B cell (primary cell): ENCODE measurements at regions not wholly inside any gene's neighbourhood (a gene's known extent, or its start where the extent isn't known, plus 50 kb on each side); places are given as distances from the start of the nearest gene placed in this dataset.

ENCODE experiments used
- ATAC-seq: fragments of 200-7000 bp; cut with Tn5 transposase; one replicate; pipeline ENCODE4 v1.10.0; 2021; ENCODE audit warnings: low read depth, mild to moderate bottlenecking, moderate number of reproducible peaks, moderate library complexity
- CTCF ChIA-PET: fragments of 350-600 bp; sonication (Branson Sonifier 250); formaldehyde crosslinking; loops from one replicate; lab custom pipeline; 2021; ENCODE audit warnings: antibody characterized with exemption, inconsistent platforms; lab: Charles Lee
- POLR2A ChIA-PET: fragments of 350-600 bp; sonication (Branson Sonifier 250); formaldehyde crosslinking; loops from one replicate; lab custom pipeline; 2021; ENCODE audit warnings: antibody characterized with exemption; lab: Charles Lee
- DNase-seq: peaks from one replicate; pipeline ENCODE4 v3.0.0; 2013
- H2AFZ ChIP-seq: 2 replicates; pipeline ENCODE4 v1.6.1; 2012; ENCODE audit warnings: mild to moderate bottlenecking, low read depth, low read length; ENCODE audit not compliant: insufficient read depth, poor library complexity, severe bottlenecking
- H3K27ac ChIP-seq, 2 donors: 1 replicate in 1 of 2; 2 replicates in 1 of 2; pipeline ENCODE4 v1.5.1; 2012 to 2013; ENCODE audit warnings: low read length in 2 of 2, mild to moderate bottlenecking in 2 of 2, moderate library complexity in 1 of 2
- H3K27me3 ChIP-seq, 4 experiments: fragments of 200-600 bp in 1 of 4; sonication (generic) in 1 of 4; replicated peaks in 1 of 4; 1 replicate in 2 of 4; 2 replicates in 2 of 4; pipeline versions ENCODE4 v1.6.1 to v1.7.0; 2013 to 2016; ENCODE audit warnings: low read length in 3 of 4, mild to moderate bottlenecking in 2 of 4, mixed read lengths in 1 of 4, moderate library complexity in 1 of 4; ENCODE audit not compliant: insufficient read depth in 4 of 4, control insufficient read depth in 3 of 4; ENCODE audit errors: control extremely low read depth in 1 of 4
- H3K36me3 ChIP-seq, 2 experiments: replicated peaks in 1 of 2; 1 replicate in 1 of 2; 2 replicates in 1 of 2; pipeline versions ENCODE4 v1.6.1 to v1.7.1; 2013; ENCODE audit warnings: low read length in 1 of 2; ENCODE audit not compliant: insufficient read depth in 2 of 2, control insufficient read depth in 1 of 2; ENCODE audit errors: control extremely low read depth in 1 of 2, extremely low read depth in 1 of 2
- H3K4me1 ChIP-seq, 2 donors: fragments of 200-600 bp in 1 of 2; sonication (generic) in 1 of 2; 1 replicate in 1 of 2; 2 replicates in 1 of 2; pipeline versions ENCODE4 v1.5.1 to v1.6.1; 2013 to 2017; ENCODE audit warnings: low read length in 2 of 2; ENCODE audit not compliant: control insufficient read depth in 2 of 2, insufficient read depth in 2 of 2
- H3K4me2 ChIP-seq: replicated peaks from 2 replicates; pipeline ENCODE3; 2012; ENCODE audit warnings: mild to moderate bottlenecking, low read depth, low read length; ENCODE audit not compliant: poor library complexity, severe bottlenecking
- H3K4me3 ChIP-seq, 5 experiments: fragments of 200-600 bp in 1 of 5; sonication (generic) in 1 of 5; 1 replicate in 3 of 5; 2 replicates in 2 of 5; pipeline versions ENCODE4 v1.5.1 to v1.7.0; 2011 to 2016; ENCODE audit warnings: low read length in 4 of 5, mild to moderate bottlenecking in 4 of 5, low read depth in 2 of 5, control low read depth in 1 of 5, moderate library complexity in 1 of 5; ENCODE audit not compliant: insufficient read depth in 1 of 5; ENCODE audit errors: control extremely low read depth in 1 of 5, extremely low read depth in 1 of 5
- H3K79me2 ChIP-seq: fragments of 200-600 bp; sonication (generic); one replicate; pipeline ENCODE4 v1.6.0; 2016; ENCODE audit warnings: low read length; ENCODE audit not compliant: control insufficient read depth, insufficient read depth
- H3K9ac ChIP-seq: fragments of 200-600 bp; sonication (generic); 2 replicates; pipeline ENCODE4 v1.6.1; 2017; ENCODE audit warnings: mild to moderate bottlenecking, low read length, moderate library complexity
- H3K9me3 ChIP-seq, 3 donors: one replicate each; pipeline versions ENCODE4 v1.6.1 to v1.7.1; 2013; ENCODE audit warnings: low read length in 2 of 3; ENCODE audit not compliant: control insufficient read depth in 2 of 3, insufficient read depth in 1 of 3; ENCODE audit errors: control extremely low read depth in 1 of 3
- H4K20me1 ChIP-seq: 2 replicates; pipeline ENCODE4 v1.6.0; 2012; ENCODE audit warnings: mild to moderate bottlenecking, low read length; ENCODE audit not compliant: insufficient read depth, control insufficient read depth, poor library complexity, severe bottlenecking
- H3K27ac Mint-ChIP-seq: one replicate; pipeline ENCODE4 v1.8.0; 2021; ENCODE audit warnings: mixed read lengths
- H3K27me3 Mint-ChIP-seq: one replicate; pipeline ENCODE4 v1.8.0; 2021; ENCODE audit warnings: mixed read lengths
- H3K4me1 Mint-ChIP-seq: one replicate; pipeline ENCODE4 v1.8.0; 2021; ENCODE audit warnings: mixed read lengths
- H3K4me3 Mint-ChIP-seq: one replicate; pipeline ENCODE4 v1.8.0; 2021; ENCODE audit warnings: mixed read lengths
- H3K9me3 Mint-ChIP-seq: one replicate; pipeline ENCODE4 v1.8.0; 2022; ENCODE audit warnings: mixed read lengths; ENCODE audit not compliant: insufficient read depth
- CTCF ChIP-seq: fragments of 200-600 bp; IDR thresholded peaks from one replicate; pipeline ENCODE4 v1.8.0; 2022; ENCODE audit warnings: antibody characterized with exemption, mild to moderate bottlenecking
- EZH2 ChIP-seq: IDR thresholded peaks from 2 replicates; pipeline ENCODE4 v1.6.1; 2012; ENCODE audit warnings: borderline replicate concordance, low read depth, mild to moderate bottlenecking, moderate library complexity, low read length; ENCODE audit not compliant: insufficient read depth, poor library complexity, severe bottlenecking
- WGBS: methylation state at CpG from one replicate; pipeline ENCODE4 v1.1.5; 2013; ENCODE audit warnings: missing lambda C conversion rate; ENCODE audit not compliant: insufficient coverage; 5-methylcytosine and 5-hydroxymethylcytosine counted together
- intact Hi-C: fragments of 100-400 bp; cut with micrococcal nuclease; formaldehyde crosslinking; loops from one replicate; pipeline ENCODE4 v1.10.0; 2022

DNA sequence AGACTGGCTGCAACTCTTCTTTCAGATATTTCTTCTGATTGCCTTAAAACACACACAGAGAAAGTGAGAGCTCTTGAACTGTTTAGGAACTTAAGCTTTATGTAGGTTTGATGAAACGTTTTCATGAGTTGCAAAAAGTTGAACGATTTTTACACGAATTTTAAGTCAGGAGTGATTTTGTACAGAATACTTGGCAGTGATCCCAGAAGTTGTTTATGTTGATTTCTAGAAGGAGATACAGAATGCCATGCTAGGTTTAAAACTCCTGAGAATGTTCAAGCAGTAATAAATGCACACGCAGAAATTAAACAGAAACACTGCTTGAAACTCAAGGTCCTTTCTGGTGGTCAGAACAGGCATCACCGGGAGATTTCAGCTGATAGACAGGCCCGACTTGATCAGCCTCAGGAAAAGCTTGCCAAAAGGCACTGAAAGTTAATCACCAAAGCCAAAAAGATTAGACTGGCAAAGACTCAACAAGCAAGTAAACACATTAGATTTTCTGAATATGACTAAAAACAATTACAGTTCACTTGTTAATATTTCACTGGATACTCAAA is 123.1 kb downstream of the SOCS6 start:
- Histone ChIP-seq H4K20me1 (no peaks in the 10 kb centered on the region), H3K4me3 (no peak overlapping the region), H3K4me2 (no peak overlapping the region), H2AFZ (no peak overlapping the region), H3K27me3 (no peaks in the 10 kb centered on the region), H3K27ac (no peak overlapping the region), H3K9ac (no peak overlapping the region), H3K36me3 (no peaks in the 10 kb centered on the region), H3K9me3 (no peaks in the 10 kb centered on the region), H3K79me2 (no peaks in the 10 kb centered on the region), H3K4me1 (no peaks in the 10 kb centered on the region)
- CTCF ChIA-PET = no interaction called here
- 84% methylated on average over 6 of the region's 6 CpGs for WGBS
- no peak for TF ChIP-seq EZH2
- TF ChIP-seq CTCF = no peak
- POLR2A ChIA-PET = no interaction called here
- intact Hi-C loops = no loop called here
- Mint-ChIP-seq H3K27me3 (peaks cover 18% of the 10 kb centered on the region), H3K27ac (no peak overlapping the region), H3K9me3 (no peaks in the 10 kb centered on the region), H3K4me3 (no peak overlapping the region), H3K4me1 (no peaks in the 10 kb centered on the region)
- no peak for DNase-seq
- ATAC-seq = no peak

GRCh38 chr18:70411307-70411706 is 122.5 kb downstream of the SOCS6 start:
- ATAC-seq (no peak), DNase-seq (no peak)
- intact Hi-C loops = no loop called here
- no peak overlapping the region for H3K27ac Mint-ChIP-seq
- Histone ChIP-seq H3K36me3 (no peaks in the 10 kb centered on the region), H3K4me1 (no peaks in the 10 kb centered on the region), H3K27me3 (no peaks in the 10 kb centered on the region), H2AFZ (no peak overlapping the region), H3K27ac (no peak overlapping the region), H3K9ac (no peak overlapping the region), H4K20me1 (no peaks in the 10 kb centered on the region), H3K9me3 (no peaks in the 10 kb centered on the region), H3K4me3 (no peak overlapping the region), H3K79me2 (no peaks in the 10 kb centered on the region), H3K4me2 (no peak overlapping the region)
- no peaks in the 10 kb centered on the region for H3K9me3 Mint-ChIP-seq
- CTCF ChIA-PET = no interaction called here
- POLR2A ChIA-PET = no interaction called here
- WGBS = no CpG with 5 or more reads among the region's 2 CpGs
- H3K4me3 Mint-ChIP-seq = no peak overlapping the region
- no peaks in the 10 kb centered on the region for H3K4me1 Mint-ChIP-seq
- H3K27me3 Mint-ChIP-seq = peaks cover 18% of the 10 kb centered on the region
- no peak for TF ChIP-seq CTCF
- TF ChIP-seq EZH2 = no peak
